Activated T-cell treated with anti-CD3 and anti-CD28 coated beads, Interleukin-2, amount 50 U/mL, for 4 hours (primary cell): ENCODE measurements at regions not wholly inside any gene's neighbourhood (a gene's known extent, or its start where the extent isn't known, plus 50 kb on each side); places are given as distances from the start of the nearest gene placed in this dataset.

ENCODE experiments used
- ATAC-seq, 2 donors: fragments of 200-7000 bp; cut with Tn5 transposase; one replicate each; pipeline ENCODE4 v1.10.0; 2021
- DNase-seq: peaks from one replicate; pipeline ENCODE4 v3.0.0-alpha.2; 2020
- H3K27me3 Mint-ChIP-seq: one replicate; pipeline ENCODE4 v1.8.0; 2021; ENCODE audit warnings: low read depth, mixed read lengths
- H3K36me3 Mint-ChIP-seq: one replicate; pipeline ENCODE4 v1.8.0; 2022; ENCODE audit warnings: mixed read lengths; ENCODE audit not compliant: insufficient read depth
- H3K4me1 Mint-ChIP-seq: one replicate; pipeline ENCODE4 v1.8.0; 2021; ENCODE audit warnings: low read depth, mixed read lengths
- H3K4me3 Mint-ChIP-seq: one replicate; pipeline ENCODE4 v1.8.0; 2021; ENCODE audit warnings: mild to moderate bottlenecking, moderate library complexity, mixed read lengths
- H3K9me3 Mint-ChIP-seq: one replicate; pipeline ENCODE4 v1.8.0; 2021; ENCODE audit warnings: mixed read lengths

DNA sequence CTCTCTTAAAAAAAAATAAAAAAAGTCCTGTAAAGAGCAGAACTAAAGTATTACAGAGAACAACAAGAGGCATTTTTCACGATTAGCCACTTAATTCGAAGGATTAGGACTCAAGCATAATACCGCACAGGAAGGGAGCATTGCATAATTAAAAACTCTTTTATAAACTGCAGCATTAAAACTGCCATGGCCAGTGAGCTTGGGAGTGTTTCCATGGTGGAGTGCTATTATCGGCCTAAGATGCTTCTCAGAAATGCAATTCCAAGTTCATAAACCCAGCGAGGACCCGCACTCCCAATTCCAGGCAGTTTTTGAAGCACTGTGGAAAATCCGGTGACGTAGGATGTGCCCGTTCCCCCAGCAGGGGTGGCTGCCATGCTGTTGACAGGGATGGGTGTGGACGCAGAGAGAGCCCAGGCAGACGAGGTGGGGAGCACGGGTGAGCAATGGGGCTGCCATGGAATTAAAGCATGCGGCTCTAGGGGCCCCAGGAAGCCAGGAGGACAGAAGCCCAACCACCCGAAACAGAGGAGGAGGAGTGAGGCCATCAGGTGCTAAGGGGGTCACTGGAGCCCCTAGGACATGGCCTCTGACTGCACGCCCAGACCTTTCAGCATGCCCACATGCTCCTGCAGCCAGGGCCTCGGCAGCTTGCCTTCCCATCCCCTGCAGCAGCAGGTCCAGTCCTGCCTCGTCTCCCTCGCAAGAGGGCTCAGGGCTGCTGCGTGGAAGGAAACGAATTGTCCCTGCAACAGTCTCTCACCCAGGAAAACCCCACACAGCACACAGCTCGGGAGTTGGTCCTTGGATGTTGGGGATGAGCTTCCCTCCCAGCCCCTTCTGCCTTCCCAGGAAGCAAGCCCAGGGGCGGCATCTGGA lies 233.4 kb downstream of the NDUFA10 start:
- no peaks in the 10 kb centered on the region for H3K27me3 Mint-ChIP-seq
- no peaks in the 10 kb centered on the region for H3K36me3 Mint-ChIP-seq
- H3K9me3 Mint-ChIP-seq, result peaks cover 3% of the 10 kb centered on the region
- DNase-seq, result no peak
- no peak overlapping the region for H3K4me3 Mint-ChIP-seq
- H3K4me1 Mint-ChIP-seq, result no peaks in the 10 kb centered on the region
- no peak for ATAC-seq

- Mint-ChIP-seq H3K27me3 (no peaks in the 10 kb centered on the region), H3K4me1 (no peaks in the 10 kb centered on the region), H3K4me3 (no peak overlapping the region), H3K36me3 (no peaks in the 10 kb centered on the region), H3K9me3 (peaks cover 10% of the 10 kb centered on the region)
- no peak for DNase-seq
- ATAC-seq, result no peak
These were observed 234.4 kb downstream of the NDUFA10 start for GRCh38 chr2:239790721-239791120.

DNA sequence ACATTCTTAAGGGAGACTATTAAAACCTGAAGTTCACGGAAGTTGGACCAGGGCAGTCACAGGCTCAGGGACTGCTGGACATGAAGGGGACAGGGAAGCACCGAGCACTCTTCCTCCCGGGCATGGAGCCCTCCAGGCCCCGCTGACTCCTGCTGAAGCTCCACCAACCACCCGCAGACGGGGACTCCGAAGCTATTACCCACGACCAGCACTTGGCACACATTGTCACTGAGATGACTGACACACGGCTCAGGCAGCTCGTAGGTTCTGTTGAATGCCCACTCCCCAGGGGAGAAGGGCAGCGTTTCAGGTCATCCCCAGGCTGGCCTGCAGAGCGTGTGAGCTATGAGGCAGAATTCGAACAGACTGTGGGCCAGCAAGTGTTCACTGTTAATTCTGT lies 234.8 kb downstream of the NDUFA10 start:
- no peaks in the 10 kb centered on the region for H3K4me1 Mint-ChIP-seq
- DNase-seq (no peak), ATAC-seq (no peak)
- H3K9me3 Mint-ChIP-seq, result peaks cover 11% of the 10 kb centered on the region
- no peak overlapping the region for H3K4me3 Mint-ChIP-seq
- no peaks in the 10 kb centered on the region for H3K27me3 Mint-ChIP-seq
- no peaks in the 10 kb centered on the region for H3K36me3 Mint-ChIP-seq

- H3K27me3 Mint-ChIP-seq, result peaks cover 3% of the 10 kb centered on the region
- H3K36me3 Mint-ChIP-seq, result no peaks in the 10 kb centered on the region
- H3K4me3 Mint-ChIP-seq, result no peak overlapping the region
- H3K4me1 Mint-ChIP-seq, result no peaks in the 10 kb centered on the region
- ATAC-seq, result no peak
- H3K9me3 Mint-ChIP-seq, result peaks cover 15% of the 10 kb centered on the region
- no peak for DNase-seq
These were observed 235.4 kb downstream of the NDUFA10 start for GRCh38 chr2:239789711-239790110.

DNA sequence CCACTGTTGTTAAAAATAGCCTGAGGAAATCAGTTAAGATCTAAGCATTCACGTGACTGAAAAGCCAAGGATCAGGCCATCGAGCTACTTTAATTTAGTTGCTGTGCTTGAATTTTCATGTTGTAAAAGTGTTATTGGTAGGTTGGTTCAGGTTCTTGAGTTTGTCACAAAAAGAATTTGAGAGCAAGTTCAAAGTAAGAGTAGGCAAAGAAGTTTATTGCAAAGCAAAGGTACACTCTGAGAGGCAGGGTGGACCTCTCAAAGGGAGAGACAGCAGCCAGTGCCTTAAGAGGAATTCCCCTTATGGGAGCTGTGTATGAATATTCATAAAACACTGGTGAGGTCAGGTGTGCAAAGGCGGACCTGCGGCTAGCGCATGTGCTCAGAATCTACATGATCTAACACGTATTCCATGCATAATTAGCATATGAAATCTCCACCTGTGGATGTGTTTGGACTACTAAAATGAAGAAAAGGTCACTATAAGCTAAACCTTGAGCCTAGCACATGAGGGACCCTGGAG lies 236.5 kb downstream of the NDUFA10 start:
- Mint-ChIP-seq H3K4me3 (no peak overlapping the region), H3K4me1 (no peaks in the 10 kb centered on the region), H3K9me3 (peaks cover 15% of the 10 kb centered on the region), H3K27me3 (peaks cover 4% of the 10 kb centered on the region), H3K36me3 (no peaks in the 10 kb centered on the region)
- DNase-seq (no peak), ATAC-seq (no peak)

GRCh38 chr2:239787538-239788050 lies 237.5 kb downstream of the NDUFA10 start:
- DNase-seq (no peak), ATAC-seq (no peak)
- Mint-ChIP-seq H3K27me3 (peaks cover 4% of the 10 kb centered on the region), H3K36me3 (no peaks in the 10 kb centered on the region), H3K4me1 (no peaks in the 10 kb centered on the region), H3K9me3 (peaks cover 15% of the 10 kb centered on the region), H3K4me3 (no peak overlapping the region)

DNA sequence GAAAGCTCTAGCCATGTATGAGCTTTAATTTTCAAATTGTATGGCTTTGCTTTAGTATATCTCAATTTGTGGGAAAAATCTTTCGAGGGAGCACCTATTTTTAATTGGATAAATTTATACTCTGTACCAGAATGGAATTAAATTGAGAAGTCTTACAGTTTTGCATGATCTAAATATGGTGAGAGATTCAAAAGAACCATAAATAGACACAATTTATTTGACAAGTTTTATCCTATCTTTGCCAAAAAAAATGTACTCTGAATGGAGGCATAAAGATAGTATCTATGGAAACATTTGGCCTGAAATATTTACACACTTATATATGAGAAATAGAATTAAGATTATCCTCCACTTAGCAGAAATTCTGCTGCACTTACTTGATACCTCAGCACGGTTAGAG lies 238.4 kb downstream of the NDUFA10 start:
- H3K27me3 Mint-ChIP-seq, result peaks cover 5% of the 10 kb centered on the region

DNA sequence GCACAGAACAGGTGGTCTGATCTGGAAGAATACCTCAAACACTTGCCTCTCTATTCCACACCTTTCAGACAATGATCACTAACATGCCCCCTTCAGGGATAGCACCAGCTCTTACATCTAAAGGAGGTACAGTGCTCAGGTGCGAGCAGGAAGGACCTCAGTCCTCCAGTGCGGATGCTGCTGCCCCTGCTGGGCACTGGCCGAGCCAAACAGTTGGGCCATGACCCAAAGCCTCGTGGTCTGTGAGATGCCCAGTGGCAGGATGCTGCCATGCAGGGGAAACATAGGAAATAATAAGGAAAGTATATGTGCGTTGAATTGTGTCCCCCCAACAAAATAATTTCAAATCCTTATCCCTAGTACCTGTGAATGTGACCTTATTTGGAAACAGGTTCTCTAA lies 243.7 kb downstream of the NDUFA10 start:
- DNase-seq (no peak), ATAC-seq (no peak)
- peaks cover 15% of the 10 kb centered on the region for H3K9me3 Mint-ChIP-seq
- H3K36me3 Mint-ChIP-seq, result no peaks in the 10 kb centered on the region
- H3K27me3 Mint-ChIP-seq, result peaks cover 12% of the 10 kb centered on the region
- H3K4me1 Mint-ChIP-seq, result no peaks in the 10 kb centered on the region
- H3K4me3 Mint-ChIP-seq, result no peak overlapping the region

More for the DNA sequence above, 238.4 kb downstream of the NDUFA10 start:
- no peak for ATAC-seq
- H3K36me3 Mint-ChIP-seq, result no peaks in the 10 kb centered on the region
- no peak for DNase-seq
- H3K9me3 Mint-ChIP-seq, result peaks cover 15% of the 10 kb centered on the region
- H3K4me1 Mint-ChIP-seq, result no peaks in the 10 kb centered on the region
- H3K4me3 Mint-ChIP-seq, result no peak overlapping the region

DNA sequence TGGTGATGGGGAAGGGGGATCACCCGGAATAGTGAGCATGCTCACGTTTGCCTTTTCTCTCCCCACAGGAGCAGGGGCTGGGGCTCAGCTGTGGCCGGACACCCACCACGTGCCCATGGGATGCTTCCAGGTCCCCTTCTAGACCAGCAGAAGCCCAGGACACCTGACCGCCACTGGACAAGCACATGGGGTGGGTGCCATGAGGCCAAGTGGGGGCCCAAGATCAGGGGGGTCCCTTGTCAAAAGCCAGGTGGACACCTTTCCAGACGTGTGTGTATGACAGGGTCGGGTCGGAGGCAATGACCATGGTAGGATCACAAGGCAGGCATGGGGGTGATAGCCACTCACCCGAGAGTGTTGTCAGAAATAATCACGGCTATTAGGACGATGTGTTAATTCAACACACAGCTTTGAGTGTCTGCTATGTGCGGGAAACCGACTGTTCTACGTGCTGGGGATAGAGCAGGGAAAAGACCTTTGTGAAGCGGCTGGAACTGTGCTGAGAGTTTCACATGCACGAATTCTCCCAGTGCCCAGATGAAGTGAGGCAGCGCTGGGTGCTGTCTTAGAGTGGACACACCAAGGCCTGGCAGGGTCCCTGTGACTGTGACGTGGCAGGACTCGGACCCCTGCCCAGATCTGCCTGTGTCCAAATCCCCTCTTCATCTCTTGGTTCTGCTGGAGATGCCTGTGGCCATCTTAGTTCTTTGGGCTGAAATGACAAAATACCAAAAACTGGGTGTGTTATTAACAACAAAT lies 244.7 kb downstream of the NDUFA10 start:
- Mint-ChIP-seq H3K9me3 (peaks cover 5% of the 10 kb centered on the region), H3K36me3 (no peaks in the 10 kb centered on the region), H3K4me3 (no peak overlapping the region), H3K27me3 (peaks cover 12% of the 10 kb centered on the region), H3K4me1 (no peaks in the 10 kb centered on the region)
- ATAC-seq (no peak), DNase-seq (no peak)

- DNase-seq (no peak), ATAC-seq (no peak)
- no peaks in the 10 kb centered on the region for H3K36me3 Mint-ChIP-seq
These were observed 245.6 kb downstream of the NDUFA10 start for GRCh38 chr2:239779584-239779983.

GRCh38 chr2:239778861-239779558 lies 246.1 kb downstream of the NDUFA10 start:
- H3K4me1 Mint-ChIP-seq, result no peaks in the 10 kb centered on the region
- no peak for ATAC-seq
- H3K27me3 Mint-ChIP-seq, result peaks cover 16% of the 10 kb centered on the region
- no peak overlapping the region for H3K4me3 Mint-ChIP-seq
- no peaks in the 10 kb centered on the region for H3K9me3 Mint-ChIP-seq
- H3K36me3 Mint-ChIP-seq, result no peaks in the 10 kb centered on the region
- DNase-seq, result no peak

More at GRCh38 chr2:239779584-239779983, 245.6 kb downstream of the NDUFA10 start:
- Mint-ChIP-seq H3K4me3 (no peak overlapping the region), H3K9me3 (no peaks in the 10 kb centered on the region), H3K27me3 (peaks cover 15% of the 10 kb centered on the region), H3K4me1 (no peaks in the 10 kb centered on the region)

DNA sequence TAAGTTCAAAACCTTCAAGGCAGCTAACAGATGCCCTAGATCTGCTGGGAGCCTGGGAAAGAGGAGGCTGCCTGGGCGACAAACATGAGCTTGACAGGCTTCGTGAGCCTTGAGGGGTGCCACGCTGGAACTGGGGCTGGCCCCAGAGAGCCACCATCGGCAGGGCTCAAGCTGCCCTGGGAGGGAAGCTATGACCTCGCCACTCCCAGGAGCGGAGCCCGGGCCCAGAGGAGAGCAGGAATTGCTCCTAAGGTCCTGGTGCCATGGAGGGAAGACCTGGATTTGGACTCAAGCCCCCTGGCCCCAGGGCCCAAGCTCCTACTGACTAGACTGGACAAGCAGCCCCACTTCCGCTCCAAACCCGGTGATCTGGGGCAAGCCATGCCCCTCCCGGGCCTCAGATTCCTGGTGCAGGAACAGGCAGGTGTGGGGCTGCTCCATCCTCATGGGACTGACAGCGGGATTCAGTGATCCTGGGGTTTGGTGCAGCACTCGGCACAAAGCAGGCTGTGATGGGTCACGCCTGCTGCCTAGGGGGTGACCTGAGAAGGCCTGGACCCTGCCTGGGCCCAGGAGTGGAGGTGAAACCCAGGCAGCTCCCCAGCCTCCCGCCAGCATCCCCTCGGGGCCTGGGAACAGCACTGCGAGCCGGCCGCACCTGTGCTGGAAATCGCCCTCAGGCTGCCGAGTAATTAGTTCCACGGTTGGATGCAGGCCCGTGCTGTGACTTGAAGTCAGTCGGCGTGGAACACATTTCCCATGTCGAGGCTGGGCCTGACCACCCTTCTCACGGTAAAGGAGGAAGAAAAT lies 246.9 kb downstream of the NDUFA10 start:
- Mint-ChIP-seq H3K27me3 (peaks cover 16% of the 10 kb centered on the region), H3K4me3 (no peak overlapping the region)
- no peak for ATAC-seq

GRCh38 chr2:239777219-239777618 lies 247.9 kb downstream of the NDUFA10 start:
- DNase-seq, result no peak
- peaks cover 16% of the 10 kb centered on the region for H3K27me3 Mint-ChIP-seq
- ATAC-seq, result no peak
- no peaks in the 10 kb centered on the region for H3K36me3 Mint-ChIP-seq
- H3K9me3 Mint-ChIP-seq, result no peaks in the 10 kb centered on the region
- H3K4me3 Mint-ChIP-seq, result no peak overlapping the region
- H3K4me1 Mint-ChIP-seq, result no peaks in the 10 kb centered on the region

More for the DNA sequence above, 246.9 kb downstream of the NDUFA10 start:
- no peaks in the 10 kb centered on the region for H3K4me1 Mint-ChIP-seq
- no peaks in the 10 kb centered on the region for H3K36me3 Mint-ChIP-seq
- no peaks in the 10 kb centered on the region for H3K9me3 Mint-ChIP-seq
- no peak for DNase-seq
